GM06990 (cell line): ENCODE measurements at regions not wholly inside any gene's neighbourhood (a gene's known extent, or its start where the extent isn't known, plus 50 kb on each side); places are given as distances from the start of the nearest gene placed in this dataset.

ENCODE experiments used
- DNase-seq: peaks from one replicate; pipeline ENCODE4 v3.0.0-alpha.2; 2011; ENCODE audit not compliant: insufficient read length; ENCODE audit errors: extremely low read depth
- H3K27me3 ChIP-seq: replicated peaks from 2 replicates; pipeline ENCODE4 v1.6.0; 2011; ENCODE audit warnings: low read length; ENCODE audit not compliant: control insufficient read depth, insufficient read depth
- H3K36me3 ChIP-seq: 2 replicates; pipeline ENCODE4 v1.5.1; 2011; ENCODE audit warnings: low read length; ENCODE audit not compliant: control insufficient read depth, insufficient read depth
- H3K4me3 ChIP-seq: replicated peaks from 2 replicates; pipeline ENCODE4 v1.5.1; 2011; ENCODE audit warnings: low read depth, mild to moderate bottlenecking, control low read depth, low read length
- TF ChIP-seq, protein P1 (sequence below): IDR thresholded peaks from 2 replicates; pipeline ENCODE4 v1.5.1; 2011; ENCODE audit warnings: low read length, control low read depth, mild to moderate bottlenecking, inconsistent platforms; ENCODE audit not compliant: insufficient read depth, poor library complexity, severe bottlenecking

GRCh38 chr9:89969881-89970639 is 365.2 kb downstream of the GADD45G start:
- Histone ChIP-seq H3K27me3 (no peaks in the 10 kb centered on the region; the same call in 1 of the 2 replicates), H3K36me3 (no peaks in the 10 kb centered on the region), H3K4me3 (no peak overlapping the region)
- TF ChIP-seq, protein P1, sequence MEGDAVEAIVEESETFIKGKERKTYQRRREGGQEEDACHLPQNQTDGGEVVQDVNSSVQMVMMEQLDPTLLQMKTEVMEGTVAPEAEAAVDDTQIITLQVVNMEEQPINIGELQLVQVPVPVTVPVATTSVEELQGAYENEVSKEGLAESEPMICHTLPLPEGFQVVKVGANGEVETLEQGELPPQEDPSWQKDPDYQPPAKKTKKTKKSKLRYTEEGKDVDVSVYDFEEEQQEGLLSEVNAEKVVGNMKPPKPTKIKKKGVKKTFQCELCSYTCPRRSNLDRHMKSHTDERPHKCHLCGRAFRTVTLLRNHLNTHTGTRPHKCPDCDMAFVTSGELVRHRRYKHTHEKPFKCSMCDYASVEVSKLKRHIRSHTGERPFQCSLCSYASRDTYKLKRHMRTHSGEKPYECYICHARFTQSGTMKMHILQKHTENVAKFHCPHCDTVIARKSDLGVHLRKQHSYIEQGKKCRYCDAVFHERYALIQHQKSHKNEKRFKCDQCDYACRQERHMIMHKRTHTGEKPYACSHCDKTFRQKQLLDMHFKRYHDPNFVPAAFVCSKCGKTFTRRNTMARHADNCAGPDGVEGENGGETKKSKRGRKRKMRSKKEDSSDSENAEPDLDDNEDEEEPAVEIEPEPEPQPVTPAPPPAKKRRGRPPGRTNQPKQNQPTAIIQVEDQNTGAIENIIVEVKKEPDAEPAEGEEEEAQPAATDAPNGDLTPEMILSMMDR = no peak
- no peak for DNase-seq

- Histone ChIP-seq H3K27me3 (no peaks in the 10 kb centered on the region; the same call in 1 of the 2 replicates), H3K4me3 (no peak overlapping the region), H3K36me3 (no peaks in the 10 kb centered on the region)
- TF ChIP-seq, protein P1 = no peak
- DNase-seq = no peak
Observed at GRCh38 chr9:89970701-89971100, 365.9 kb downstream of the GADD45G start.

DNA sequence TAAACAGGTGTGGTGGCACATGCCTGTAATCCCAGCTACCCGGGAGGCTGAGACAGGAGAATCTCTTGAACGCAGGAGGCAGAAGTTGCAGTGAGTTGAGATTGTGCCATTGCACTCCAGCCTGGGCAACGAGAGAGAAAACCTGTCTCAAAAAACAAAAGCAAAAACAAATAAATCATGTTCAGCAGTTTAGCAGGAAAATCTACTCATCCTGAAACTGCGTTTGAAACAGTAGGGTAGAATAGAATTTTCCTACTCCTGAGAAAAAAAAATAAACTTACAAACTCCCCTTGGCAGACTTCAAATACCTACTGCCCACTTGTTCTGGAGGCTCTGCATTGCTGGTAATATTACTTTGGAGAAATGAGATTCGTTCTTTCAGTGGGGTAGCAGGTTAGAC is 367.7 kb downstream of the GADD45G start:
- Histone ChIP-seq H3K27me3 (no peaks in the 10 kb centered on the region; the same call in 1 of the 2 replicates), H3K4me3 (no peak overlapping the region), H3K36me3 (no peaks in the 10 kb centered on the region)
- TF ChIP-seq, protein P1 = no peak
- no peak for DNase-seq

- Histone ChIP-seq H3K36me3 (no peaks in the 10 kb centered on the region), H3K4me3 (no peak overlapping the region), H3K27me3 (peaks cover 2% of the 10 kb centered on the region)
- no peak for DNase-seq
- TF ChIP-seq, protein P1 = no peak
Observed at GRCh38 chr9:89974582-89974981, 369.8 kb downstream of the GADD45G start.

DNA sequence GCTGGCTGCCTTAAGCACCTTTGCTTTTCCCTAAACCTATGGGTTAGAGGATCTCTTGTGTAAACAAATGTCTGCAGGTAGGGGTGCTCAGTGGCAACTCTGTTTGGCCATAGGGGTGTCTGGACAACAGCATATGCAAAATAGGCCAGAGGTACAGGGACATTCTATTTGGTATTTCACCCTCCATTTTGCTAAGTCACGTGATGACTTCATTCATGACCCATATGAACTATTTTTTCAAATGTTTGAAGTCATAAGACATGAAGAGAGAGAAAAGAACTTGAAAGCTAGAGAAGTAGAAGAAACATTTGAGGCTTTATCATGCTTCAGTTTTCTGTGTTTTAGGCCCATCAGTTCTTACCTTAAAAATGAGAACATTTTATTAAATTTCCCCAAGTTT is 370.2 kb downstream of the GADD45G start:
- peaks cover 2% of the 10 kb centered on the region for H3K27me3 ChIP-seq
- no peak for DNase-seq
- TF ChIP-seq, protein P1 = no peak
- no peak overlapping the region for H3K4me3 ChIP-seq
- H3K36me3 ChIP-seq = no peaks in the 10 kb centered on the region

- peaks cover 2% of the 10 kb centered on the region for H3K27me3 ChIP-seq
- no peak for DNase-seq
Observed at GRCh38 chr9:89975630-89976029, 370.8 kb downstream of the GADD45G start.

More at GRCh38 chr9:89975630-89976029, 370.8 kb downstream of the GADD45G start:
- TF ChIP-seq, protein P1 = no peak
- Histone ChIP-seq H3K4me3 (no peak overlapping the region), H3K36me3 (no peaks in the 10 kb centered on the region)
